ENCODE measurements at regions not wholly inside any gene's neighbourhood (a gene's known extent, or its start where the extent isn't known, plus 50 kb on each side); places are given as distances from the start of the nearest gene placed in this dataset.
"Not testable (repeated sequence)": the region's sequence is repeated elsewhere in the genome, so short reads cannot be mapped to it uniquely, and the experiment has no call there.

- intact Hi-C loops (cut with DNase I; ENCODE audit: low total_unique reads) = no loop called here
- Histone ChIP-seq H3K4me1 (no peaks in the 10 kb centered on the region), H3K36me3 (no peaks in the 10 kb centered on the region), H3K4me3 (no peak overlapping the region), H3K27ac (no peak overlapping the region), H3K27me3 (no peaks in the 10 kb centered on the region), H3K9me3 (no peaks in the 10 kb centered on the region)
- TF ChIP-seq CTCF (IDR thresholded peaks at IDR 0.05) (no peak), POLR2A (IDR thresholded peaks at IDR 0.05) (no peak), POLR2AphosphoS5 (IDR thresholded peaks at IDR 0.05) (no peak)
- no peak for DNase-seq (ENCODE audit: low spot score in 2 of 2)
Measured at GRCh38 chrY:20042993-20043392, 298.5 kb upstream of the KDM5D start.

- Histone ChIP-seq H3K4me1 (no peaks in the 10 kb centered on the region), H3K27ac (no peak overlapping the region), H3K36me3 (no peaks in the 10 kb centered on the region), H3K9me3 (no peaks in the 10 kb centered on the region), H3K27me3 (no peaks in the 10 kb centered on the region), H3K4me3 (no peak overlapping the region)
- no peak for DNase-seq (ENCODE audit: low spot score in 2 of 2)
- TF ChIP-seq POLR2AphosphoS5 (IDR thresholded peaks at IDR 0.05) (no peak), POLR2A (IDR thresholded peaks at IDR 0.05) (no peak), CTCF (IDR thresholded peaks at IDR 0.05) (no peak)
- intact Hi-C loops (cut with DNase I; ENCODE audit: low total_unique reads) = no loop called here
Measured at GRCh38 chrY:20025676-20026075, 281.1 kb upstream of the KDM5D start.

GRCh38 chrY:19993410-19993809 lies 248.9 kb upstream of the KDM5D start:
- H3K27ac ChIP-seq; H3K4me3 ChIP-seq; H3K27me3 ChIP-seq; DNase-seq (ENCODE audit: low spot score in 2 of 2); H3K36me3 ChIP-seq; H3K9me3 ChIP-seq; H3K4me1 ChIP-seq; intact Hi-C loops (cut with DNase I; ENCODE audit: low total_unique reads): not testable (repeated sequence)

GRCh38 chrY:19973012-19973411 lies 228.5 kb upstream of the KDM5D start:
- no peak for TF ChIP-seq CTCF (IDR thresholded peaks at IDR 0.05)
- no peak for TF ChIP-seq POLR2A (IDR thresholded peaks at IDR 0.05)
- no peak for TF ChIP-seq POLR2AphosphoS5 (IDR thresholded peaks at IDR 0.05)
- Histone ChIP-seq H3K4me3 (no peak overlapping the region), H3K36me3 (no peaks in the 10 kb centered on the region), H3K4me1 (no peaks in the 10 kb centered on the region), H3K27ac (no peak overlapping the region), H3K9me3 (no peaks in the 10 kb centered on the region), H3K27me3 (no peaks in the 10 kb centered on the region)
- no peak for DNase-seq (ENCODE audit: low spot score in 2 of 2)
- intact Hi-C loops (cut with DNase I; ENCODE audit: low total_unique reads) = no loop called here

DNA sequence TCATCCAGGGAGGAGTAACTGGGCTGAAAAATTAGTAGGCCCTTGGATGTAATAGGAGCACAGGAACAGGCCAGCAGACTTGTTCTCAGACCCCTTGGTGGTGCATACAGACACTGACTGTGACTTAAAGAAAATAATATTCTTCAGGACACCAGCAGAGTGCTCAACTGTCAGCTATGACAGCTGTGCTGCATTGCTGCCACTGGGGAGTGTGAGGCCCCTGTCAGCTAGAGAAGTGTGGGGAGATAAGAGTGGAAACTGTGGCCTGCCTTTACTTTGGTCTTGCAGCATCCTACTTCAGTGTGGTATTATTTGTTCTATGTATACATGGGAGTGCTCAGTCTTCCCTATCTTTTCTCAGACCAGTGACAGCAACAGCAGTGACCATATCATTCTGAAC lies 203.2 kb upstream of the KDM5D start:
- intact Hi-C loops (cut with DNase I; ENCODE audit: low total_unique reads) = no loop called here
- Histone ChIP-seq H3K27ac (no peak overlapping the region), H3K4me1 (no peaks in the 10 kb centered on the region), H3K36me3 (no peaks in the 10 kb centered on the region), H3K9me3 (no peaks in the 10 kb centered on the region), H3K4me3 (no peak overlapping the region), H3K27me3 (no peaks in the 10 kb centered on the region)
- no peak for TF ChIP-seq POLR2AphosphoS5 (IDR thresholded peaks at IDR 0.05)
- TF ChIP-seq POLR2A (IDR thresholded peaks at IDR 0.05) = no peak
- TF ChIP-seq CTCF (IDR thresholded peaks at IDR 0.05) = no peak
- DNase-seq (ENCODE audit: low spot score in 2 of 2) = no peak

DNA sequence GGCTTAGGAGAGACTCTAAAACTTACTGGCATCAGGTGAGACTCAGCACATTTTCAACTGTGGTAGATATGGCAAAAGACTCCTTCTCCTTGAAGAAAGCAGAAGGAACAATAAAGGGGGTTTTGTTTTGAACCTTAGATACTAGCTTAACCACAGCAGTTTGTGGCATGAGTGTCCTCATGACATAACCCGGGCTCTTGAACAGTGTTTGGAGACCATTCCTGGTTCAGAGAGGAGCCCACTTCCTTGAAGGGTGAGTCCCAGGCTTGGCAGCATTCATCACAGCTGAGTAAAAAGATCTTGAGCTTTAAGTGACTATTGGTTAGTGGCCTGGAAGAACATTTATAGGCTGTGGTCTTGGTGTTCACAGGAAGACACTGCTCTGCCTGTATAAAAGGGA lies 154.5 kb upstream of the KDM5D start:
- intact Hi-C loops (cut with DNase I; ENCODE audit: low total_unique reads) = no loop called here
- no peaks in the 10 kb centered on the region for H3K27me3 ChIP-seq
- no peak overlapping the region for H3K27ac ChIP-seq
- no peaks in the 10 kb centered on the region for H3K9me3 ChIP-seq
- no peaks in the 10 kb centered on the region for H3K36me3 ChIP-seq
- TF ChIP-seq POLR2AphosphoS5 (IDR thresholded peaks at IDR 0.05) (no peak), POLR2A (IDR thresholded peaks at IDR 0.05) (no peak), CTCF (IDR thresholded peaks at IDR 0.05) (no peak)
- no peak overlapping the region for H3K4me3 ChIP-seq
- H3K4me1 ChIP-seq = no peaks in the 10 kb centered on the region
- no peak for DNase-seq (ENCODE audit: low spot score in 2 of 2)

Measured in breast epithelium (tissue), 4 donors.